ENCODE measurements at regions not wholly inside any gene's neighbourhood (a gene's known extent, or its start where the extent isn't known, plus 50 kb on each side); places are given as distances from the start of the nearest gene placed in this dataset.

GRCh38 chr6:14660806-14661579, 543.4 kb downstream of the CD83 start:
- in situ Hi-C loops (cut with MboI; ENCODE audit: low pct_unique_long_range_greater_than_20kb, low sequenced_read_pairs, unreplicated experiment): no loop called here
- no peak for DNase-seq (ENCODE audit: low spot score)
- no peak for TF ChIP-seq CTCF (IDR thresholded peaks at IDR 0.05; ENCODE audit: extremely low read depth, insufficient read depth, missing control alignments)

- DNase-seq (ENCODE audit: low spot score): no peak
- in situ Hi-C loops (cut with MboI; ENCODE audit: low pct_unique_long_range_greater_than_20kb, low sequenced_read_pairs, unreplicated experiment): no loop called here
- TF ChIP-seq CTCF (IDR thresholded peaks at IDR 0.05; ENCODE audit: extremely low read depth, insufficient read depth, missing control alignments): no peak
These were observed 544.1 kb downstream of the CD83 start for GRCh38 chr6:14661691-14662090.

- in situ Hi-C loops (cut with MboI; ENCODE audit: low pct_unique_long_range_greater_than_20kb, low sequenced_read_pairs, unreplicated experiment): no loop called here
- TF ChIP-seq CTCF (IDR thresholded peaks at IDR 0.05; ENCODE audit: extremely low read depth, insufficient read depth, missing control alignments): no peak
- peak; percentile 44 for DNase-seq (ENCODE audit: low spot score)
These were observed 546.6 kb downstream of the CD83 start for GRCh38 chr6:14664112-14664601.

- DNase-seq (ENCODE audit: low spot score): peak; percentile 17
- in situ Hi-C loops (cut with MboI; ENCODE audit: low pct_unique_long_range_greater_than_20kb, low sequenced_read_pairs, unreplicated experiment): no loop called here
- no peak for TF ChIP-seq CTCF (IDR thresholded peaks at IDR 0.05; ENCODE audit: extremely low read depth, insufficient read depth, missing control alignments)
These were observed 547.2 kb downstream of the CD83 start for GRCh38 chr6:14664621-14665315.

GRCh38 chr6:14665827-14666724, 548.5 kb downstream of the CD83 start:
- in situ Hi-C loops (cut with MboI; ENCODE audit: low pct_unique_long_range_greater_than_20kb, low sequenced_read_pairs, unreplicated experiment): no loop called here
- peak; percentile 33 for DNase-seq (ENCODE audit: low spot score)
- no peak for TF ChIP-seq CTCF (IDR thresholded peaks at IDR 0.05; ENCODE audit: extremely low read depth, insufficient read depth, missing control alignments)

- TF ChIP-seq CTCF (IDR thresholded peaks at IDR 0.05; ENCODE audit: extremely low read depth, insufficient read depth, missing control alignments): no peak
- in situ Hi-C loops (cut with MboI; ENCODE audit: low pct_unique_long_range_greater_than_20kb, low sequenced_read_pairs, unreplicated experiment): no loop called here
- DNase-seq (ENCODE audit: low spot score): no peak
These were observed 553.2 kb downstream of the CD83 start for GRCh38 chr6:14670806-14671205.

Data from GM13977 (cell line).